HG02623 (cell line): ENCODE measurements at regions not wholly inside any gene's neighbourhood (a gene's known extent, or its start where the extent isn't known, plus 50 kb on each side); places are given as distances from the start of the nearest gene placed in this dataset.

Experiments
- ATAC-seq: cut with Tn5 transposase; IDR thresholded peaks from one replicate; pipeline ENCODE4 v1.9.1; 2021; ENCODE audit warnings: moderate library complexity; ENCODE audit not compliant: unreplicated experiment

DNA sequence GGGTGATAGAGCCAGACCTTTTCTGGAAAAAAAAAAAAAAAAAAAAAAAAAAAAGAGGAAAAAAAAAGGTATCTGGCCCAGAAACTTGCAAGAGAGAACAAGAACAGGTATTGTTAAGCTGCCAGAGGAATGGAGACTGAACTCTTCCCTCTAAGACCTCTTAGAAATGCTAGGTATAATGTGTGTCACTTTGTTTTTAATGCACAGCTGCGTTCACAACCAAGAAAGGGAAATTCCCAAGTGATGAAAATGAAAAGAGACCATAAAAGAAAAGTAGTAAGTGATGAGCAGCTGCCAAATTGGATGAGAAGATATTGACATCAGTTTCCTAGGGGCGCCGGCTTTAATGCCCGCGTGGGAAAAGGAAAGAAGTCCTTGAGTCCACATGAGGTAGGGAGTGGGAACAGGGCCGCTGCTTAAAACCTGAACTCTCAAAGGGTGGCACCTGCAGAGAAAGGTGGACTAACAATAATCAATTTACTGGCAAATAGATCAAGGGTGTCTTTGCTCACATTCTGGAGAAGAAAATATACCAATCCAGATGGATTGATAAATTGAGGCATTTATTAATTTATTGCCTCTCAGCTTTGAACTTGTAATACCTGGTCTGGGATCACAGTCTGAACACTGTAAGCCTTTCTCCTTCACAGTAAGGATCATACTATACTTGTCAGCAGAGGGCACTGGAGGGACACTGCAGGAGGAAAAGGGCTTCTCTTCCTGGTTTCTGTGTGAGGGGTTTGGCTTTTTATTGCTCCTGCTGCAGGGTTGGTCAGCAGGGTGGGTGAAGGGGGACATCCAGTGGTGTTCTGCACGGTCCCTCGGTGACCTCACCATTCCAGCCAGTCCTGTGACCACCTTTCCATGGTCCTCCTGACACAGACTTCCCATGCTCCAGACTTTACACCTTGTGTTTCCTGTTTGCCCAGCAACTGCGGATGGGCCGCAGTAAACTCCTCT, 131.6 kb downstream of the AQP9 start:
- ATAC-seq: no peak

GRCh38 chr15:58271410-58271809, 133.2 kb downstream of the AQP9 start:
- ATAC-seq: no peak

GRCh38 chr15:58273104-58273503, 134.9 kb downstream of the AQP9 start:
- no peak for ATAC-seq

DNA sequence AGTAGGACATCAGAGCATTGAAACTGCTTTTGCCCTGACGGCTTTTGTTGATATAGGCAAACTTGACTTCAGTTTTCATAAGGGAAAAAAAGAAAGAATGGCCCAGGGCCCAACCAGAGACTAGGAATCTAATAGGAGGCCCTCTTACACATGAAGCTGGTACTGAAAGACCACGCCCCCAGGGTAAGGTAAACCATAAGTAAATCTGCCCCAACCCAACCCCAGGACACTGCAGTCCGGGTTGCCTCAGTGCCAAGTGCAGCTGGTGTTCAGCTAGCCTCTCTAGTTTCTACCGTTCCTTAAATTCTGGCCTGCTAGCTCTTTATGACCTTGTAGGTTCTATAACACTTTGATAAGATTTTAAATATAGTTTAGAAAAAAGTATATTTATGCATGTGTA, 136.7 kb downstream of the AQP9 start:
- no peak for ATAC-seq

DNA sequence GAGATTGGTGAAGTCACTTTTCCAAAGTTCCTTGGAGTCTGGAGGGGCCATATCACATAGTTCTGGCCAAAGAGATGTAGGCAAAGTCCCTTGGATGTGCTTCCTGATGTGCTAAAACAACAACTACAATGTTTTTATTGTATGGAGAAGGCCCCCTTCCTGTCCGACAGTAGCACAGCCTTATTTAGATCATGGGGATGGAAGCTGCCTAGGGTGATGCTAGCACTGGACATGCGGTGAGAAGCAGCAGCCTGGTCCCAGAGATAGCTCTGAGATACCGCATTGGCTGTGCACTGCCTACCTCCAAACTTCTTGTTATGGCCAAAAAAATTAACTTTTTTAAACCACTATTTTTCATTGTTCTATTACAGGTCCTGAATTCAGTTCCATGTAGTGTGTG, 137.6 kb downstream of the AQP9 start:
- no peak for ATAC-seq

- ATAC-seq: no peak
These were observed 138.7 kb downstream of the AQP9 start for GRCh38 chr15:58276924-58277323.

DNA sequence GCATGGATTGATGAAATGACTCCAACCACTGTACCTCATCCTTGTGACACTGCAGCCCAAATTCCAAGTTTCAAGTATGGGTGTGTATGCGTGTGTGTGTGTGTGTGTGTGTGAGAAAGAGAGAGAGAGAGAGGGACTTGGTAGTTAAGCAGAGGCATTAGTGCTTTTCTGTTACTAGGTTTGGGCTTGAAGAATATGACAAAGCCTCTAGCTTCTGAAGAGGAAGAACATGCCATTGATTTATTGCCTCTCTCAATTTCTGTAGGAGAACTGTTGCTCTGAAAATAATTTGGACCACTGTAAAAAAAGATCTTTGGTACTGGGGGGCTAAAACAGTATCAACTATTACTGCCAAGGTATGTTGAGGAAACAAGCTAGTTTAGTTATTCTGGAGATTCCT, 139.2 kb downstream of the AQP9 start:
- no peak for ATAC-seq

- no peak for ATAC-seq
These were observed 140.9 kb downstream of the AQP9 start for GRCh38 chr15:58279106-58279505.

DNA sequence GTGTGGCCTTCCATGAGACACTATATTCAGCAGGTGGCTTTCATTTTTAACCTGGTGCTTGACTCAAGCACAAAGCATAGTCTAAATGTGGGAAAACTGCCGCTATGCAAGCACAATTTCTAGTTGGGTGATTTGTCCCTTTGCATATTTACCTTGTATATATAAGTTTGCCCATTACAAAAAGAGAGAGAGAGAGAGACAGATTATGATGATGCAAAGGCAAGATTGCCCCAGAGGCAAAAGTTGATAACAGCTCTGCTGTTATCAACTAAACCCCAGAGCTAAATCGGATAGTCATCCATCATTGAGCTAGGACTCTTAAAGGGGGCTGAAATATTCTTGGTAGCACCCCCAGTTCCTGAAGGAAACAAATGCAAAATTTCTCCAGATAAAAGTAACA, 141.5 kb downstream of the AQP9 start:
- ATAC-seq: no peak

DNA sequence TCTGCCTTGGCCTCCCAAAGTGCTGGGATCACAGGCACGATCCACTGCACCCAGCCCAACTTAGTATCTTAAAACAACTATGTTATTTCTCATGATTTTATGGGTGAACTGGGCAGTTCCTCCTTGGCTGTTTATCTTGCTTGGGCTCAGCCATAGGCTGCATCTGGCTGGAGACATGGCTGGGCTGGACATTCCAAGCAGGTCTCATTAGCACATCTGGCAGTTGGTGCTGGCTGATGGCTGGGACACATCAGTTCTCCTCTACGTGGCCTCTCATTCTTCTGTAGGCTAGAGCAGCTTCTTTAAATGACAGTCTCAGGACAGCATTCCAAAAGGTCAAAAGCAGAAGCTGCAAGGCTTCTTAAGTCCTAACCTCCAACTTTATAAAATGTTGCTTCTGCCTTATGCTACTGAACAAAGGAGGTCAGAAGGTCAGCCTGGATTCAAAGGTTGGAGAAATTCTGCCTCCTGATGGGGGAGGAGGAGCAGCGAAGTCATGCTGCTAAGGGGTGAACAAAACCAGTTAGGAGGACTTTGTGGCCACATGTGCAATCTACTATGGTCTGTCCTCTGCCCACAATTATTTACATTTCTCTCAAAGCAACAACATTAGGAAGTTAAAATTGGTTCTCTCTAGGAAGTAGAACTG, 144.0 kb downstream of the AQP9 start:
- no peak for ATAC-seq

- no peak for ATAC-seq
These were observed 145.1 kb downstream of the AQP9 start for GRCh38 chr15:58283302-58283701.

DNA sequence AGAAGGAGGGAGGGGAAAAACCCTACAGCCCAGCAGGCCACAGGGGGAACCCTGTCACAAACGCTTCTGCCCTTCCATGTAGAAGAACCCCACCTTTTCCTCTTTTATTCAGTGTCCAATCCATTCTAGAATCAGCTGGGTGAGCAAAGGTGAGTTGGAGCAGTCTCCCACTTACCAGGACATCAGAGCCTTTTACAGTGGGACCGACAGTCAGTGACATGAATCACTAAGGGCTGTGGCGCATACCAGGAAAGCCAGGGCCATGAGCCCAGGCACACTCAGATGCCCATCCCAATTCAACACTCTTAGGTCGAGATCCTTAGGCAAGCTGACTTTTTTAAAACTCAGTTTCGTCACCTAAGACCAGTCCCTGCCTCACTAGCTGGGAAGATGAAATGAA, 146.1 kb downstream of the AQP9 start:
- ATAC-seq: no peak

GRCh38 chr15:58285212-58285920, 146.4 kb upstream of the LIPC start:
- ATAC-seq: no peak

GRCh38 chr15:58285921-58286278, 145.9 kb upstream of the LIPC start:
- no peak for ATAC-seq

DNA sequence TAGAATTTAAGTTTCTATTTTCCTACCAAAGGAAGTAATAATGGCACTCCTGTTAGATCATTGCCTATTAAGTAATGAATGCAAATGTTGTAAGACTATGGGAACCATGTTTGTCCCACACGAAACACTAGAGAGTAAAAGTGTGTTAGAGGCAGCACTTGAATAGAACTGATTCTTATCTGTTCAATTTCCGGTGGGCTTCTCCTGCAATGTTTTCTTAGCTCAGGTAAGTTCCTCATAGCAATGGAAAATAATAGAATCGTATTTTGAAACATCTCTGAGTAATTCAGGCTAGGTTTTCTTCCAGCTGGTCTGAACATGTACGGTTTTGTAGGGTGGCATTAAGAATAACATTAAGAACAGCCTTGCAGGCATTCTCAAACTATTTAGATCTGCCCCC, 145.3 kb upstream of the LIPC start:
- no peak for ATAC-seq

DNA sequence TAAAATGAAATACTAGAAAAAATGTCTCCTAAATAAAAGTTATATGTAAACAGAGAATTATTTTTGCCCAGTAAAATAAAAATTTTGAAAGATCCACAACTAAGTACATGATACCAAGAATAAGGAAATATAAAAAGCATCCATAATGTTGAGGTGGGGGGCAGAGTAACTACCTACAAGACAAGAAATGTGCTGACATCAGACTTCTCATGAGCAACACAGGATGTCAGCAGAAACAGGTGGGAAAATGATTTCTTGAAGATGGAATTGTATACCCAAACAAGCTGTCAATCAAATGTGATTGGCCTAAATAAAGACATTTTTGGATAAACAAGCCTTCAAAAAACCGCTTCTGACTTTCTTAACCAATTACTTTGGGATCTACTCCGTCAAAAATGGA, 143.9 kb upstream of the LIPC start:
- no peak for ATAC-seq

DNA sequence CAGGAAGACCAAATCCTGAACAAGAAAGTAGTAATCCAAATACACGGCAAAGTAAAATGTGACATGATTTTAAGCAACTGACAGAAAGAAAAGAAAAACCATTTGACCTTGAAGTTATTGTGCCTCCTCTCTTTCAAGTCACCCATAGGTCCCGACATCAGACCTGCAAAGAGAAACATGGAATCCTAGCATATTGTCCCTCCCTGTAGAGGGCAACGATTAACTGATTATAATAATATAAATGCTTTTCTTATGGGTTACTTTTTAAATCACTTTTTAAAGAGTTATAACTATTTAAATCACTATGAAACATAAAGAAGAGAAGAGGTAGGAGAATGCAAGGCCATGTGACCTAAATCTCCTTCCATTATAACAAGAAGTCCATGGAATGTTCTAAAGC, 143.2 kb upstream of the LIPC start:
- no peak for ATAC-seq

DNA sequence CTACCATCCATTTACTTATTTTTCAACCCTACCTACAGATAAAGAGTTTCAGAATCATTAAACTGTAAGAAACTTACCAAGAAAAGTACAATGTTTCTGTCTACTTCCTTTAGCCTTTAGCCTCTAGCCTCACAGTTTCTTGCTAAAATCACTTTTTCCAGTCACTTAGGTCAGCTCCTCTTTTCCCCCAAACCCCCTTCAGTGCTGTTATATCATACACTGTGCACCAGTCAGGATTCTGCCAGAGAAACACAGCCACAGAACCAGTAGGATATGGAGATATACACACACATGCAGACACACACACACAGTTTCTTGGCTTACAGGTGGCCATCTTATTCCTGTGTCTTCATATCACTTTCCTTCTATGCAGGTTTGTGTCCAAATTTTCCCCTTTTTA, 139.9 kb upstream of the LIPC start:
- no peak for ATAC-seq

DNA sequence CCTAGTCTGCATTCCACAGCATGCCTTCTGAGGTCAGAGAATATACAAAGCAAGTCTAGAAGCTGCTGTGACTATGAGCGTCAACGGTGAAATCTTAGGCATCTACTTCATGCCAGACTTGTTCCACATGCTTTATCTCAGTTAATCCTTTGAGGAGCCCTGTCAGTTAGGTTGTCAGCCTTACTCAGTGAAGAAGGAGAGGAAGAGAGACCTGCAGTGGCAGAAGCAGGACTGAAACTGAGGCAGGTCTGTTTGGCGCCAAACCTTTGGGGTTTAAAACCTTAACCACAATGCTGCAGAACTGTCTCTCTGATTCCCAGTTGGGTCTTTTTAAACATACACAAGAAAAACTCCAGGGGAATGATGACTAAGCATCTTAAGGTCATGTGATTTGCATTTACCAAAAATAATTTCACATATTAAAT, 139.0 kb upstream of the LIPC start:
- no peak for ATAC-seq

- no peak for ATAC-seq
These were observed 137.9 kb upstream of the LIPC start for GRCh38 chr15:58293622-58294550.
